Motor neuron (in vitro differentiated cells): ENCODE measurements at regions not wholly inside any gene's neighbourhood (a gene's known extent, or its start where the extent isn't known, plus 50 kb on each side); places are given as distances from the start of the nearest gene placed in this dataset.
A peak's percentile ranks its signal among the peaks of the same experiment; 100 is the strongest.
"Not testable (repeated sequence)": the region's sequence is repeated elsewhere in the genome, so short reads cannot be mapped to it uniquely, and the experiment has no call there.

Source experiments
- ATAC-seq, 8 experiments: fragments of 200-7000 bp; cut with Tn5 transposase; replicated peaks in 6 of 8; 2 replicates each; pipeline ENCODE4 v1.8.0; 2021; ENCODE audit warnings: mild to moderate bottlenecking in 8 of 8, moderate library complexity in 8 of 8
- H3K27ac ChIP-seq, 2 donors: fragments of 250-450 bp; sonication (Bioruptor Pico); 2 replicates each; pipeline ENCODE4 v1.9.0; 2021; ENCODE audit warnings: antibody characterized with exemption in 2 of 2, mild to moderate bottlenecking in 2 of 2, moderate library complexity in 1 of 2
- H3K4me1 ChIP-seq, 2 donors: fragments of 250-450 bp; sonication (Bioruptor Pico); replicated peaks in 1 of 2; 2 replicates each; pipeline ENCODE4 v1.6.1; 2021; ENCODE audit warnings: antibody characterized with exemption in 2 of 2, mild to moderate bottlenecking in 2 of 2, moderate library complexity in 1 of 2
- H3K4me3 ChIP-seq, 5 donors: fragments of 250-450 bp; sonication (Bioruptor Pico); 2 replicates each; pipeline ENCODE4 v1.9.0; 2021; ENCODE audit warnings: antibody characterized with exemption in 5 of 5, mild to moderate bottlenecking in 5 of 5, moderate library complexity in 4 of 5
- whole genome bisulfite sequencing, 10 experiments: fragments of 450-650 bp; shearing (Covaris generic); methylation state at CpG; one replicate each; pipeline ENCODE4 v1.0.0; 2022; 5-methylcytosine and 5-hydroxymethylcytosine counted together
- in situ Hi-C, 9 experiments: fragments of 400-800 bp; cut with MboI; loops; one replicate each; pipeline ENCODE4 v1.15.0; 2021; ENCODE audit warnings: low sequenced_read_pairs in 9 of 9, low pct_unique_long_range_greater_than_20kb in 2 of 9; ENCODE audit not compliant: unreplicated experiment in 9 of 9

GRCh38 chr3:194875581-194876402 lies 190.1 kb downstream of the FAM43A start:
- H3K4me1 ChIP-seq, result peaks cover 12 to 17% of the 10 kb centered on the region in 2 donors
- 75 to 100% (median 92%) methylated on average over 2 to 13 of the region's 20 CpGs; no CpG with 5 or more reads in 4 of the 10 experiments for WGBS, 10 experiments
- no peak for ATAC-seq
- no peak overlapping the region for H3K27ac ChIP-seq
- in situ Hi-C loops, result no loop called here
- H3K4me3 ChIP-seq, result no peak overlapping the region

- no peak for ATAC-seq
- in situ Hi-C loops, result no loop called here
- Histone ChIP-seq H3K27ac (no peak overlapping the region), H3K4me1 (peaks cover 11 to 12% of the 10 kb centered on the region in 2 donors), H3K4me3 (no peak overlapping the region)
- WGBS, 10 experiments, result 60 to 100% (median 67%) methylated on average over 1 to 3 of the region's 12 CpGs; no CpG with 5 or more reads in 3 of the 10 experiments
Observed at GRCh38 chr3:194876403-194877095, 190.9 kb downstream of the FAM43A start.

GRCh38 chr3:194877291-194878119 lies 191.8 kb downstream of the FAM43A start:
- Histone ChIP-seq H3K4me3 (no peak overlapping the region), H3K27ac (no peak overlapping the region), H3K4me1 (peaks cover 7% of the 10 kb centered on the region in 2 donors)
- no peak for ATAC-seq
- in situ Hi-C loops, result no loop called here
- 41 to 98% (median 90%) methylated on average over 2 to 16 of the region's 24 CpGs; no CpG with 5 or more reads in 1 of the 10 experiments for WGBS, 10 experiments

- 60 to 92% (median 84%) methylated on average over 1 to 12 of the region's 12 CpGs for WGBS, 10 experiments
- Histone ChIP-seq H3K4me1 (peaks cover 7% of the 10 kb centered on the region in 2 donors), H3K4me3 (no peak overlapping the region), H3K27ac (no peak overlapping the region)
- no peak for ATAC-seq
- in situ Hi-C loops, result no loop called here
Observed at GRCh38 chr3:194879126-194879877, 193.6 kb downstream of the FAM43A start.

GRCh38 chr3:194879991-194880939 lies 194.6 kb downstream of the FAM43A start:
- WGBS, 10 experiments, result 10 to 92% (median 67%) methylated on average over 1 to 7 of the region's 12 CpGs; no CpG with 5 or more reads in 1 of the 10 experiments
- peaks cover 7% of the 10 kb centered on the region in 2 donors for H3K4me1 ChIP-seq
- H3K27ac ChIP-seq, result no peak overlapping the region
- in situ Hi-C loops, result no loop called here
- peak; percentile 37 to 94 (median 76) for ATAC-seq
- H3K4me3 ChIP-seq, result no peak overlapping the region

GRCh38 chr3:194880940-194881925 lies 195.6 kb downstream of the FAM43A start:
- ATAC-seq, result peak in 4 of 8 experiments; percentile 30 to 68 (median 44)
- in situ Hi-C loops, result no loop called here
- no peak overlapping the region for H3K27ac ChIP-seq
- WGBS, 10 experiments, result 41 to 100% (median 80%) methylated on average over 1 to 6 of the region's 12 CpGs; no CpG with 5 or more reads in 1 of the 10 experiments
- no peak overlapping the region for H3K4me3 ChIP-seq
- H3K4me1 ChIP-seq, result peaks cover 7% of the 10 kb centered on the region in 2 donors

GRCh38 chr3:194884649-194885315 lies 199.1 kb downstream of the FAM43A start:
- Histone ChIP-seq H3K4me1 (peaks cover 7% of the 10 kb centered on the region in 2 donors), H3K27ac (no peak overlapping the region), H3K4me3 (no peak overlapping the region)
- in situ Hi-C loops, result no loop called here
- ATAC-seq, result peak in 2 of 8 experiments; percentile 18 to 31
- 50 to 89% (median 72%) methylated on average over 2 to 6 of the region's 6 CpGs; no CpG with 5 or more reads in 4 of the 10 experiments for WGBS, 10 experiments

GRCh38 chr3:194885766-194886165 lies 200.1 kb downstream of the FAM43A start:
- Histone ChIP-seq H3K4me3 (no peak overlapping the region), H3K4me1 (peaks cover under 1 to 1% of the 10 kb centered on the region in 2 donors), H3K27ac (no peak overlapping the region)
- ATAC-seq, result no peak
- in situ Hi-C loops, result no loop called here
- 20 to 63% (median 45%) methylated on average over 1 to 2 of the region's 2 CpGs; no CpG with 5 or more reads in 4 of the 10 experiments for WGBS, 10 experiments

- in situ Hi-C loops, result no loop called here
- Histone ChIP-seq H3K4me3 (no peak overlapping the region), H3K27ac (no peak overlapping the region), H3K4me1 (no peaks in the 10 kb centered on the region)
- no peak for ATAC-seq
- WGBS, 10 experiments, result 71 to 100% (median 100%) methylated on average over 1 of the region's 2 CpGs; no CpG with 5 or more reads in 6 of the 10 experiments
Observed at GRCh38 chr3:194886836-194887235, 201.2 kb downstream of the FAM43A start.

- ATAC-seq, H3K4me3 ChIP-seq, in situ Hi-C loops, H3K27ac ChIP-seq, H3K4me1 ChIP-seq: not testable (repeated sequence)
- 30 to 100% (median 89%) methylated on average over 1 to 2 of the region's 3 CpGs; no CpG with 5 or more reads in 2 of the 10 experiments for WGBS, 10 experiments
Observed at GRCh38 chr3:194888062-194888461, 202.4 kb downstream of the FAM43A start.
